K562 (cell line): ENCODE measurements at regions not wholly inside any gene's neighbourhood (a gene's known extent, or its start where the extent isn't known, plus 50 kb on each side); places are given as distances from the start of the nearest gene placed in this dataset.
A peak's percentile ranks its signal among the peaks of the same experiment; 100 is the strongest.

Experiments
- ATAC-seq: fragments of 200-7000 bp; cut with Tn5 transposase; 3 replicates; pipeline ENCODE4 v1.9.1; 2020; ENCODE audit warnings: moderate library complexity
- BruUV-seq: library from RNA; stranded (reverse); fragments of 400-500 nt; replicated peaks from 2 replicates; lab custom pipeline; 2021; lab: Mats Ljungman, UMichigan
- CTCF ChIA-PET: fragments of 300-600 bp; formaldehyde crosslinking; extraction: SDS; loops from one replicate; lab custom pipeline; 2021; ENCODE audit warnings: low intra/inter-chr PET ratio; lab: Yijun Ruan, JAX
- POLR2A ChIA-PET: fragments of 300-600, 350-650 bp; sonication (Branson Sonifier 250); formaldehyde crosslinking; extraction: SDS; loops from one replicate; lab custom pipeline; 2021; ENCODE audit warnings: antibody characterized with exemption, inconsistent platforms; lab: Yijun Ruan, JAX
- DNase-seq, 4 experiments: peaks; one replicate each; pipeline versions ENCODE4 v3.0.0 to v3.0.0-alpha.2; 2011 to 2018; ENCODE audit warnings: low spot score in 3 of 4, mixed read lengths in 3 of 4; ENCODE audit errors: extremely low read depth in 1 of 4
- FAIRE-seq: peaks from 2 replicates; lab custom pipeline; 2011; peaks lifted over from hg19 to GRCh38; lab: Jason Lieb, UNC
- H2AFZ ChIP-seq: 2 replicates; pipeline ENCODE4 v1.6.0; 2011; ENCODE audit warnings: low read depth, low read length, control low read depth, inconsistent platforms
- H3K27ac ChIP-seq: fragments of 200-600 bp; 3 replicates; pipeline ENCODE4 v1.8.0; 2011; ENCODE audit warnings: low read depth, mild to moderate bottlenecking, control low read depth, inconsistent platforms, low read length, moderate library complexity, mixed read lengths; ENCODE audit errors: extremely low read depth
- H3K27me3 ChIP-seq, 2 experiments: fragments of 300-600 bp in 1 of 2; 2 replicates in 1 of 2; 3 replicates in 1 of 2; pipeline versions ENCODE4 v1.6.0 to v1.8.0; 2011; ENCODE audit warnings: inconsistent platforms in 2 of 2, low read length in 2 of 2, mild to moderate bottlenecking in 1 of 2, mixed read lengths in 1 of 2, moderate library complexity in 1 of 2; ENCODE audit not compliant: control insufficient read depth in 2 of 2, insufficient read depth in 2 of 2
- H3K36me3 ChIP-seq: fragments of 300-600 bp; 3 replicates; pipeline ENCODE4 v1.8.0; 2011; ENCODE audit warnings: mild to moderate bottlenecking, low read length, inconsistent platforms; ENCODE audit not compliant: control insufficient read depth, insufficient read depth
- H3K4me1 ChIP-seq, 2 experiments: fragments of 200-600 bp in 1 of 2; replicated peaks in 1 of 2; 2 replicates in 1 of 2; 3 replicates in 1 of 2; pipeline versions ENCODE4 v1.5.1 to v1.8.0; 2011; ENCODE audit warnings: inconsistent platforms in 2 of 2, low read length in 2 of 2, mild to moderate bottlenecking in 1 of 2, mixed read lengths in 1 of 2, moderate library complexity in 1 of 2; ENCODE audit not compliant: control insufficient read depth in 2 of 2, insufficient read depth in 2 of 2
- H3K4me2 ChIP-seq: 2 replicates; pipeline ENCODE4 v1.6.1; 2011; ENCODE audit warnings: low read length, control low read depth, inconsistent platforms, mixed read lengths; ENCODE audit not compliant: insufficient read depth
- H3K4me3 ChIP-seq: fragments of 200-600 bp; sonication (generic), shearing (Covaris generic); 2 replicates; pipeline ENCODE4 v1.5.1; 2016; ENCODE audit warnings: control low read depth, inconsistent platforms
- H3K79me2 ChIP-seq: fragments of 200-600 bp; 3 replicates; pipeline ENCODE4 v1.8.0; 2011; ENCODE audit warnings: low read length, inconsistent platforms; ENCODE audit not compliant: control insufficient read depth, insufficient read depth
- H3K9ac ChIP-seq, 2 experiments: 2 replicates each; pipeline versions ENCODE4 v1.6.0 to v1.6.1; 2011; ENCODE audit warnings: low read depth in 2 of 2, low read length in 2 of 2, control low read depth in 1 of 2, inconsistent platforms in 1 of 2, mild to moderate bottlenecking in 1 of 2, mixed read lengths in 1 of 2; ENCODE audit not compliant: insufficient read depth in 1 of 2
- H3K9me1 ChIP-seq: one replicate; pipeline ENCODE4 v1.6.0; 2011; ENCODE audit warnings: inconsistent platforms, mild to moderate bottlenecking, low read length, moderate library complexity; ENCODE audit not compliant: control insufficient read depth, insufficient read depth
- H3K9me3 ChIP-seq: replicated peaks from 2 replicates; pipeline ENCODE4 v1.5.1; 2011; ENCODE audit warnings: low read depth, low read length, inconsistent platforms; ENCODE audit not compliant: control insufficient read depth, insufficient read depth
- H4K20me1 ChIP-seq: replicated peaks from 2 replicates; pipeline ENCODE4 v1.6.1; 2011; ENCODE audit warnings: low read length, inconsistent platforms, mixed read lengths; ENCODE audit not compliant: control insufficient read depth, insufficient read depth
- CEBPB ChIP-seq: fragments of 450-650 bp; IDR thresholded peaks from 2 replicates; pipeline ENCODE4 v1.6.1; 2016; ENCODE audit warnings: missing genetic modification characterization, missing compliant biosample characterization
- WGBS: fragments of 100-300 bp; shearing (Covaris generic); methylation state at CpG from one replicate; pipeline ENCODE4 v1.1.6; 2016; ENCODE audit warnings: low coverage, mixed read lengths; ENCODE audit not compliant: insufficient coverage; ENCODE audit errors: missing lambda C conversion rate; 5-methylcytosine and 5-hydroxymethylcytosine counted together
- in situ Hi-C: fragments of 300-500 bp; cut with MboI; formaldehyde crosslinking; loops from 4 replicates; pipeline ENCODE4 v1.15.0; 2018; ENCODE audit warnings: inconsistent platforms, mixed read lengths
- intact Hi-C: fragments of 100-400 bp; cut with micrococcal nuclease; formaldehyde crosslinking; loops from 2 replicates; pipeline ENCODE4 v1.14.2; 2022
- TF ChIP-seq, protein P1 (sequence below): fragments of 250-450 bp; sonication (Bioruptor Pico); IDR thresholded peaks from 2 replicates; pipeline ENCODE4 v1.8.0; 2022; ENCODE audit warnings: moderate library complexity, mild to moderate bottlenecking, inconsistent platforms
- TF ChIP-seq, protein P2 (sequence below), 2 experiments: fragments of 450-650 bp in 1 of 2; sonication (generic) in 1 of 2; formaldehyde crosslinking in 1 of 2; IDR thresholded peaks; 2 replicates each; pipeline versions ENCODE4 v1.7.1 to v1.9.0; 2016 to 2022; ENCODE audit warnings: inconsistent platforms in 1 of 2, mild to moderate bottlenecking in 1 of 2, missing genetic modification reagents in 1 of 2

DNA sequence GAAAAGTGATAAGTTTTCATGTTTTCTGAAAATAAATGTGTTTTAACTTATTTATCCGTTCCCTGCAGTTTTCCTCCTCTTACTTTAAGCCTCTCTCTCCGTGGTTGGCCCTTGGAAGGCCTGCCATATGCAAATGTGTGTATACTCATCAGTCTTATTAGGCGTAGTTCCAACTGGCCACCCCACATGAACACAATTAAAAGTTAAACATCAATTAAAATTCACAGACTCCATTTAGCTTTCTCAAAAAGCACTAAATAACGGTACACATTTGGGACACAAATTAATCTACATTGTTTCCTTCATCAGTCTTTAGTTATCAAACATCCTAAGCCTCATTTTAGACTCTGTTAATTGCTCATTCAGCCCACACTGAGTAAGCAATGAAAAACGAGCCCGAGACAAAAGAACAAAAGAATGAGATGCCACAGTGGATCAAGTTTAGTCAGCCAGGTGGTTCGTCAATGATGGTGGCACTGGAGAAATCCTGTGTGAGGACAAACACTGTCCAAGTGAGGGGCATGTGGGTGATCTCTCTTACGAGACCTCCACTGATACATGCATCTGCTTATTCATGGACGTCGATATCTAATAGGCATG, 76.0 kb upstream of the TMCC3 start:
- BruUV-seq, result no TSS peak
- intact Hi-C loops (no loop called here), in situ Hi-C loops (no loop called here)
- DNase-seq (no peak), ATAC-seq (no peak), FAIRE-seq (no peak)
- Histone ChIP-seq H3K9me3 (no peaks in the 10 kb centered on the region), H3K9me1 (no peaks in the 10 kb centered on the region), H3K79me2 (no peaks in the 10 kb centered on the region), H3K36me3 (no peaks in the 10 kb centered on the region), H3K27me3 (peaks cover 0 to 17% of the 10 kb centered on the region in 2 experiments; a peak in 2 of 5 replicates), H3K4me2 (no peak overlapping the region), H3K4me1 (no peaks in the 10 kb centered on the region), H2AFZ (no peak overlapping the region), H3K27ac (no peak overlapping the region), H4K20me1 (no peaks in the 10 kb centered on the region), H3K9ac (no peak overlapping the region), H3K4me3 (no peak overlapping the region)
- WGBS, result 4% methylated on average over 10 of the region's 10 CpGs
- ChIA-PET POLR2A (no interaction called here), CTCF (no interaction called here)
- TF ChIP-seq, protein P1, sequence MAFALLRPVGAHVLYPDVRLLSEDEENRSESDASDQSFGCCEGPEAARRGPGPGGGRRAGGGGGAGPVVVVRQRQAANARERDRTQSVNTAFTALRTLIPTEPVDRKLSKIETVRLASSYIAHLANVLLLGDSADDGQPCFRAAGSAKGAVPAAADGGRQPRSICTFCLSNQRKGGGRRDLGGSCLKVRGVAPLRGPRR, result no peak

DNA sequence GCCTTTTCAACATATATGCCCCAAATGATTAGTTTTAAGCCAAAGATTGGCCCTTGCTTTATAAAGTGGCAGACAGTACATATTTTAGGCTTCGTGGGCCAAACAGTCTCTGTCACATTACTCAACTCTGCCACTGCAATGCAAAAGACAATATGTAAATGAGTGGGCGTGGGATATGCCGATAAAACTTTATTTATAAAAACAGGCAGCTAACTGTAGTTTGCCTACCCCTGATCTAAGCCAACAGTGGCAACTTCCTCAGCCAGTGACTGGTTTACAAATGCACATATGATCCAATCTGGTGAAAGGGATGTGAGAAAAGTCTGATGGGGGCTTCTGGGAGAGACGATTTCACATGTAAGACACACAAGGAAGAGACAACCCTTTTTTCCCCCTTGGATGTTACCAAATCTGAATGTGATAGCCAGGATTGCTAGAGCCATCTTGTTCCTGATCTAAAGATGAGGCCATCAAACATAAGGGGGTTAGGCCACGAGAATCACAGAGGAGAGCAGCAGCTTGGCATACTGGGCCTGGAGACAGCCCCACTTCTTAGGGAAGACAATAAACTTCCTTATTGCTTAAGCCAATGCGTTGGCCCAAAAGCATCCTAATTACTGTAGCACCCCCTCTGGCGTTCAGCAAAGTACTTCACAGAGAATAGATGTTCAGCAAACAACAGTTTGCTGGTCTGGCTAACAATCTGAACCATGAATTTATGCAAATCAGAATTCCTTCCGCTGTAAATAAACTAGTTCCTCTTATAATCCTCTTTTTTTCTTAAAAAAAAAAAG, 75.2 kb upstream of the TMCC3 start:
- ChIA-PET CTCF (interaction anchor here (0.6 kb wide), 1 partner anchor 122 kb away, joined by 5 read pairs; no protein-coding TSS in a partner anchor), POLR2A (no interaction called here)
- Histone ChIP-seq H3K27me3 (peaks cover 0 to 17% of the 10 kb centered on the region in 2 experiments; a peak in 2 of 5 replicates), H3K9me1 (no peaks in the 10 kb centered on the region), H3K9ac (no peak overlapping the region), H3K9me3 (no peaks in the 10 kb centered on the region), H3K79me2 (no peaks in the 10 kb centered on the region), H3K27ac (no peak overlapping the region), H3K4me2 (no peak overlapping the region), H3K4me3 (no peak overlapping the region), H3K4me1 (no peaks in the 10 kb centered on the region), H4K20me1 (no peaks in the 10 kb centered on the region), H2AFZ (no peak overlapping the region), H3K36me3 (no peaks in the 10 kb centered on the region)
- no TSS peak for BruUV-seq
- in situ Hi-C loops (no loop called here), intact Hi-C loops (no loop called here)
- DNase-seq (peak; percentile 16 to 31 (median 23)), ATAC-seq (peak; percentile 80), FAIRE-seq (peak; percentile 84)
- WGBS, result 0% methylated on average over 8 of the region's 8 CpGs
- TF ChIP-seq CEBPB (tag), result peak; percentile 40; the same call in 1 of the 2 replicates
- TF ChIP-seq, protein P2, sequence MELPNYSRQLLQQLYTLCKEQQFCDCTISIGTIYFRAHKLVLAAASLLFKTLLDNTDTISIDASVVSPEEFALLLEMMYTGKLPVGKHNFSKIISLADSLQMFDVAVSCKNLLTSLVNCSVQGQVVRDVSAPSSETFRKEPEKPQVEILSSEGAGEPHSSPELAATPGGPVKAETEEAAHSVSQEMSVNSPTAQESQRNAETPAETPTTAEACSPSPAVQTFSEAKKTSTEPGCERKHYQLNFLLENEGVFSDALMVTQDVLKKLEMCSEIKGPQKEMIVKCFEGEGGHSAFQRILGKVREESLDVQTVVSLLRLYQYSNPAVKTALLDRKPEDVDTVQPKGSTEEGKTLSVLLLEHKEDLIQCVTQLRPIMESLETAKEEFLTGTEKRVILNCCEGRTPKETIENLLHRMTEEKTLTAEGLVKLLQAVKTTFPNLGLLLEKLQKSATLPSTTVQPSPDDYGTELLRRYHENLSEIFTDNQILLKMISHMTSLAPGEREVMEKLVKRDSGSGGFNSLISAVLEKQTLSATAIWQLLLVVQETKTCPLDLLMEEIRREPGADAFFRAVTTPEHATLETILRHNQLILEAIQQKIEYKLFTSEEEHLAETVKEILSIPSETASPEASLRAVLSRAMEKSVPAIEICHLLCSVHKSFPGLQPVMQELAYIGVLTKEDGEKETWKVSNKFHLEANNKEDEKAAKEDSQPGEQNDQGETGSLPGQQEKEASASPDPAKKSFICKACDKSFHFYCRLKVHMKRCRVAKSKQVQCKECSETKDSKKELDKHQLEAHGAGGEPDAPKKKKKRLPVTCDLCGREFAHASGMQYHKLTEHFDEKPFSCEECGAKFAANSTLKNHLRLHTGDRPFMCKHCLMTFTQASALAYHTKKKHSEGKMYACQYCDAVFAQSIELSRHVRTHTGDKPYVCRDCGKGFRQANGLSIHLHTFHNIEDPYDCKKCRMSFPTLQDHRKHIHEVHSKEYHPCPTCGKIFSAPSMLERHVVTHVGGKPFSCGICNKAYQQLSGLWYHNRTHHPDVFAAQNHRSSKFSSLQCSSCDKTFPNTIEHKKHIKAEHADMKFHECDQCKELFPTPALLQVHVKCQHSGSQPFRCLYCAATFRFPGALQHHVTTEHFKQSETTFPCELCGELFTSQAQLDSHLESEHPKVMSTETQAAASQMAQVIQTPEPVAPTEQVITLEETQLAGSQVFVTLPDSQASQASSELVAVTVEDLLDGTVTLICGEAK (IDR thresholded peaks at IDR 0.05), result peak; percentile 92
- TF ChIP-seq, protein P2 (CRISPR knock-in tag; IDR thresholded peaks at IDR 0.05), result peak; percentile 85
